Progenitor cell of endocrine pancreas (in vitro differentiated cells): ENCODE measurements at regions not wholly inside any gene's neighbourhood (a gene's known extent, or its start where the extent isn't known, plus 50 kb on each side); places are given as distances from the start of the nearest gene placed in this dataset.

ENCODE experiments used
- DNase-seq: peaks from one replicate; pipeline ENCODE4 v3.0.0; 2021; ENCODE audit warnings: low spot score; ENCODE audit not compliant: unreplicated experiment
- H3K27ac Mint-ChIP-seq: 2 replicates; pipeline ENCODE4 v1.8.0; 2021; ENCODE audit warnings: mild to moderate bottlenecking, moderate library complexity, mixed read lengths
- H3K27me3 Mint-ChIP-seq: 2 replicates; pipeline ENCODE4 v1.8.0; 2021; ENCODE audit warnings: mixed read lengths
- H3K36me3 Mint-ChIP-seq: 2 replicates; pipeline ENCODE4 v1.8.0; 2022; ENCODE audit warnings: mixed read lengths; ENCODE audit not compliant: insufficient read depth
- H3K4me1 Mint-ChIP-seq: 2 replicates; pipeline ENCODE4 v1.8.0; 2021; ENCODE audit warnings: low read depth, mixed read lengths
- H3K4me3 Mint-ChIP-seq: 2 replicates; pipeline ENCODE4 v1.8.0; 2021; ENCODE audit warnings: low read depth, mild to moderate bottlenecking, moderate library complexity, mixed read lengths
- H3K9me3 Mint-ChIP-seq: 2 replicates; pipeline ENCODE4 v1.8.0; 2021; ENCODE audit warnings: low read depth, mixed read lengths
- TF ChIP-seq, protein P1 (sequence below): fragments of 200-600 bp; sonication (generic); IDR thresholded peaks from one replicate; pipeline ENCODE4 v1.5.0; 2021; ENCODE audit warnings: antibody characterized with exemption, mild to moderate bottlenecking; ENCODE audit not compliant: unreplicated experiment

DNA sequence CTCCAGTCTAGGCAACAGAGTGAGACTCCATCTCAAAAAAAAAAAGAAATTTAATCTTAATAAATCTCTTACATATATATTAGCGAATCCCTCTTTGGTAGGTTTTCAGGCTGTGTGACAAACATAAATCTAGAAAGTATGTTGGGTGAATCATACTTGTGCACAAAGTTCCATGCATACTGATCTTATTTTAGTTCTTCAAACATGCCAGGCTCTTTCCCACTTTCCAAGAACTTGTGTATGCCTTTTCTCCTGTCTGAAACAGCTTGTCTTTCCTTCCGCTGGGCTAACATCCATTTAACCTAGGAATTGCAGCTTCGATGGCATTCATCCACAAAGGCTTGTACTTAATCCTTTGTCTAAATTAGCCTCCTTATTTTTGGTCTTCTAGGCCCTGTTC, 156.6 kb upstream of the CASK start:
- Mint-ChIP-seq H3K4me1 (peaks cover 2% of the 10 kb centered on the region), H3K36me3 (no peaks in the 10 kb centered on the region), H3K4me3 (no peak overlapping the region), H3K9me3 (peaks cover 38% of the 10 kb centered on the region), H3K27ac (no peak overlapping the region), H3K27me3 (no peaks in the 10 kb centered on the region)
- no peak for DNase-seq
- TF ChIP-seq, protein P1, sequence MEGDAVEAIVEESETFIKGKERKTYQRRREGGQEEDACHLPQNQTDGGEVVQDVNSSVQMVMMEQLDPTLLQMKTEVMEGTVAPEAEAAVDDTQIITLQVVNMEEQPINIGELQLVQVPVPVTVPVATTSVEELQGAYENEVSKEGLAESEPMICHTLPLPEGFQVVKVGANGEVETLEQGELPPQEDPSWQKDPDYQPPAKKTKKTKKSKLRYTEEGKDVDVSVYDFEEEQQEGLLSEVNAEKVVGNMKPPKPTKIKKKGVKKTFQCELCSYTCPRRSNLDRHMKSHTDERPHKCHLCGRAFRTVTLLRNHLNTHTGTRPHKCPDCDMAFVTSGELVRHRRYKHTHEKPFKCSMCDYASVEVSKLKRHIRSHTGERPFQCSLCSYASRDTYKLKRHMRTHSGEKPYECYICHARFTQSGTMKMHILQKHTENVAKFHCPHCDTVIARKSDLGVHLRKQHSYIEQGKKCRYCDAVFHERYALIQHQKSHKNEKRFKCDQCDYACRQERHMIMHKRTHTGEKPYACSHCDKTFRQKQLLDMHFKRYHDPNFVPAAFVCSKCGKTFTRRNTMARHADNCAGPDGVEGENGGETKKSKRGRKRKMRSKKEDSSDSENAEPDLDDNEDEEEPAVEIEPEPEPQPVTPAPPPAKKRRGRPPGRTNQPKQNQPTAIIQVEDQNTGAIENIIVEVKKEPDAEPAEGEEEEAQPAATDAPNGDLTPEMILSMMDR, result no peak

DNA sequence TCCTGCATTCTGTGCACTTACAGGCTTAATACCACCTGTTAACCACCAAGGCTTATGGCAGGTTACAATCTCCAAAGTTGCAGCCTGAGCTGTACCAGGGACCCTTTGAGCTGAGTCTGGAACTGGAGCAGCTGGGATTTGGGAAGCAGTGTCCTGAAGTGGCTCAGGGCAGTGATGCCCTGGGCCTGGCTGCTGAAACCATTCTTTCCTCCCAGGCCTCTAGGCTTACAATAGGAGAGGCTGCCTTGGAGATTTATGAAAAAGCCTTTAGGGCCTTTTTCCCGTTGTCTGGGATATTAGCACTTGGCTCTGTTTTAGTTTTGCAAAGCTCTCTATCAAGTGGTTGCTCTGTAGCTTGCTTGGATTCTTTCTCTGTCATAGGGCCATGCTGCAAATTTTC, 154.3 kb upstream of the CASK start:
- no peak overlapping the region for H3K4me3 Mint-ChIP-seq
- H3K27ac Mint-ChIP-seq, result no peak overlapping the region
- peaks cover 34% of the 10 kb centered on the region for H3K9me3 Mint-ChIP-seq
- H3K27me3 Mint-ChIP-seq, result no peaks in the 10 kb centered on the region
- TF ChIP-seq, protein P1, result no peak
- H3K4me1 Mint-ChIP-seq, result peaks cover 4% of the 10 kb centered on the region
- no peak for DNase-seq
- H3K36me3 Mint-ChIP-seq, result no peaks in the 10 kb centered on the region

DNA sequence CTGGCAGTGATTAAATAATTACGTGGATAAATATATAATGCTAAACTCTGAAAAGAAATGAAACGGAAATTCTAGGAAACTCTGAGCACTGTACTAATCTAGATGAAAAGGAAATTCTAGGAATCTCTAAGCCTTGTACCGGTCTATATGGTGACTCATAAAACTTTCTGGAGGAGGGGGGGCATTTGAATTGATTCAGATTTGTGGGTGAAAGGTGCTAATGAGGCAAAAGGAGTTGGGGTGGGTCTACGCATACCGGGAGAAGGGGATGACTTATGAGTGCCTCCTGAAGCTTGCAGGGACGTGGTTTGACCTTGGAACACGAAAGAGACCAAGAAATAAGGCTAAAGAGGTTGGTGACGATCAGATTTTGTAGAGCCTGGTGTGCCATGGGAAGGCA, 151.7 kb upstream of the CASK start:
- peaks cover 26% of the 10 kb centered on the region for H3K9me3 Mint-ChIP-seq
- H3K27me3 Mint-ChIP-seq, result no peaks in the 10 kb centered on the region
- TF ChIP-seq, protein P1, result no peak
- H3K36me3 Mint-ChIP-seq, result no peaks in the 10 kb centered on the region
- H3K27ac Mint-ChIP-seq, result no peak overlapping the region
- H3K4me3 Mint-ChIP-seq, result no peak overlapping the region
- DNase-seq, result no peak
- peaks cover 4% of the 10 kb centered on the region for H3K4me1 Mint-ChIP-seq

DNA sequence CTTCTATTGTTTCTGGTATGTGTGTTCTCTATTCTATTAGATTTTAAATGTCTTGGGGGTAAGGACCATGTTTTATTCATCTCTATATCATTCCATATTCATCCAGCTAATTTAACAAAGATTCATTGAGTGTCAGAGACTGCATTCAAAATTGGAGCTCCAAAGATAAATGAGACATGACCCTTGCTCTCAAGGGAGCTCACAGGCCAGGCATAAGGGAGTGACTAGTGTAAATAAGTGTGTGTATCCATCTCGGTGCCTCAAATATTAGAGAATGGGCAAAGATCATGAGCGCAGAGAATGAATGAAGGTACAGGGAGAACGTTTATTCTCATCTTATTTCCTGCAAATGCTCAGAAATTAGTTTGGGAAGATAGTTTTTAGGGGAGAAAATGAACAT, 150.1 kb upstream of the CASK start:
- no peak for DNase-seq
- Mint-ChIP-seq H3K9me3 (peaks cover 20% of the 10 kb centered on the region), H3K27me3 (no peaks in the 10 kb centered on the region)

DNA sequence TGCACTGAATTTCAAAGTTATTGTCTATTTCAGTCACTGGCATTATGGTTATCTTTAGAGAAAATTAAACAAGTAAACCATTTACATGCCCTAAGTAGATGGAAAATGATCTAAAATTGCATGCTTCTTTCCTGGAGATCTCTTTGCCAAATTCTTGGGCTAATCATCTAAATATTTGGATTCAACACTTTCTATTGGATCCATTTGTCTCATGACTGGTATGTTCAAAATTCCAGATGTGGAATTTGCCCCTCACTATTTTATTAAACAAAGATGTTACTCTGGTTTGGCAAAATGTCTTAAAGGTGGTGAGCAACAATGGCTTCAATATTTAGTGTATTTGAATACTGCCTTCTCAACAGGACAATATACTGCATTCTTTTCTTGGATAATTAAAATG, 147.5 kb upstream of the CASK start:
- Mint-ChIP-seq H3K27me3 (no peaks in the 10 kb centered on the region), H3K4me1 (peaks cover 6% of the 10 kb centered on the region), H3K27ac (no peak overlapping the region), H3K36me3 (no peaks in the 10 kb centered on the region), H3K4me3 (no peak overlapping the region), H3K9me3 (peaks cover 19% of the 10 kb centered on the region)
- TF ChIP-seq, protein P1, result no peak
- DNase-seq, result no peak

More for the DNA sequence above, 150.1 kb upstream of the CASK start:
- TF ChIP-seq, protein P1, result no peak
- Mint-ChIP-seq H3K36me3 (no peaks in the 10 kb centered on the region), H3K4me3 (no peak overlapping the region), H3K4me1 (peaks cover 4% of the 10 kb centered on the region), H3K27ac (no peak overlapping the region)
